NCI-H774 (cell line): ENCODE measurements at regions not wholly inside any gene's neighbourhood (a gene's known extent, or its start where the extent isn't known, plus 50 kb on each side); places are given as distances from the start of the nearest gene placed in this dataset.
A peak's percentile ranks its signal among the peaks of the same experiment; 100 is the strongest.

Source experiments
- DNase-seq: peaks from one replicate; lab custom pipeline; 2025; lab: John Stamatoyannopoulos, UW

- DNase-seq = no peak
Observed at GRCh38 chr7:145645135-145645515, 471.5 kb upstream of the CNTNAP2 start.

- DNase-seq = no peak
Observed at GRCh38 chr7:145644426-145645134, 472.0 kb upstream of the CNTNAP2 start.

- no peak for DNase-seq
Observed at GRCh38 chr7:145643981-145644380, 472.6 kb upstream of the CNTNAP2 start.

- no peak for DNase-seq
Observed at GRCh38 chr7:145633513-145633912, 483.1 kb upstream of the CNTNAP2 start.

GRCh38 chr7:145624618-145625017 lies 492.0 kb upstream of the CNTNAP2 start:
- DNase-seq = no peak

GRCh38 chr7:145605963-145606362 lies 510.6 kb upstream of the CNTNAP2 start:
- no peak for DNase-seq

- no peak for DNase-seq
Observed at GRCh38 chr7:145599376-145599775, 517.2 kb upstream of the CNTNAP2 start.

- no peak for DNase-seq
Observed at GRCh38 chr7:145584401-145584800, 532.2 kb upstream of the CNTNAP2 start.

GRCh38 chr7:145582742-145583303 lies 533.8 kb upstream of the CNTNAP2 start:
- no peak for DNase-seq

GRCh38 chr7:145557805-145558204 lies 558.8 kb upstream of the CNTNAP2 start:
- DNase-seq = no peak

GRCh38 chr7:145543242-145543641 lies 573.4 kb upstream of the CNTNAP2 start:
- DNase-seq = no peak

GRCh38 chr7:145539910-145540309 lies 576.7 kb upstream of the CNTNAP2 start:
- DNase-seq = no peak

GRCh38 chr7:145534301-145534700 lies 582.3 kb upstream of the CNTNAP2 start:
- DNase-seq = no peak

GRCh38 chr7:145520284-145520683 lies 596.3 kb upstream of the CNTNAP2 start:
- no peak for DNase-seq

- peak; percentile 12 for DNase-seq
Observed at GRCh38 chr7:145511004-145511403, 605.6 kb upstream of the CNTNAP2 start.

- no peak for DNase-seq
Observed at GRCh38 chr7:145497911-145498525, 618.6 kb upstream of the CNTNAP2 start.

- DNase-seq = no peak
Observed at GRCh38 chr7:145490356-145490755, 626.2 kb upstream of the CNTNAP2 start.

- DNase-seq = no peak
Observed at GRCh38 chr7:145489609-145490008, 627.0 kb upstream of the CNTNAP2 start.

- no peak for DNase-seq
Observed at GRCh38 chr7:145488816-145489215, 627.8 kb upstream of the CNTNAP2 start.

GRCh38 chr7:145481985-145482384 lies 634.6 kb upstream of the CNTNAP2 start:
- no peak for DNase-seq

GRCh38 chr7:145478541-145478940 lies 638.1 kb upstream of the CNTNAP2 start:
- no peak for DNase-seq

GRCh38 chr7:145474009-145474686 lies 638.3 kb upstream of the TPK1 start:
- DNase-seq = no peak

- DNase-seq = no peak
Observed at GRCh38 chr7:145471883-145472282, 636.0 kb upstream of the TPK1 start.
